Thoracic aorta (tissue), 2 donors: ENCODE measurements at regions not wholly inside any gene's neighbourhood (a gene's known extent, or its start where the extent isn't known, plus 50 kb on each side); places are given as distances from the start of the nearest gene placed in this dataset.

Experiments used
- ATAC-seq: fragments of 150-250 bp; one replicate; pipeline ENCODE4 v1.8.0; 2017; ENCODE audit warnings: low read depth; ENCODE audit not compliant: insufficient number of reproducible peaks, low FRiP score
- DNase-seq: peaks from one replicate; pipeline ENCODE4 v3.0.0-alpha.2; 2020; ENCODE audit warnings: low spot score
- H3K27ac ChIP-seq, 2 donors: fragments of 200-600 bp; sonication (generic); 1 replicate in 1 of 2; 2 replicates in 1 of 2; pipeline ENCODE4 v1.5.1; 2016; ENCODE audit warnings: mild to moderate bottlenecking in 2 of 2, moderate library complexity in 2 of 2
- H3K27me3 ChIP-seq: fragments of 200-600 bp; sonication (generic); replicated peaks from 2 replicates; pipeline ENCODE4 v1.6.0; 2016; ENCODE audit warnings: mild to moderate bottlenecking; ENCODE audit not compliant: insufficient read depth
- H3K36me3 ChIP-seq: fragments of 200-600 bp; sonication (generic); one replicate; pipeline ENCODE4 v1.5.1; 2016
- H3K4me1 ChIP-seq, 2 donors: fragments of 200-600 bp; sonication (generic); 1 replicate in 1 of 2; 2 replicates in 1 of 2; pipeline versions ENCODE4 v1.5.1 to v1.6.0; 2016; ENCODE audit warnings: low read depth in 2 of 2, mild to moderate bottlenecking in 1 of 2; ENCODE audit not compliant: control insufficient read depth in 1 of 2
- H3K4me3 ChIP-seq: fragments of 200-600 bp; sonication (generic); 2 replicates; pipeline ENCODE4 v1.5.1; 2016; ENCODE audit warnings: mild to moderate bottlenecking
- H3K9me3 ChIP-seq: fragments of 200-600 bp; sonication (generic); 2 replicates; pipeline ENCODE4 v1.5.1; 2016
- CTCF ChIP-seq: fragments of 200-600 bp; sonication (generic); IDR thresholded peaks from one replicate; pipeline ENCODE4 v1.5.1; 2019; ENCODE audit warnings: antibody characterized with exemption

- DNase-seq (no peak), ATAC-seq (no peak)
- Histone ChIP-seq H3K9me3 (no peaks in the 10 kb centered on the region), H3K27me3 (no peaks in the 10 kb centered on the region), H3K4me1 (peaks cover 0 to 7% of the 10 kb centered on the region in 2 donors), H3K4me3 (no peak overlapping the region), H3K36me3 (no peaks in the 10 kb centered on the region), H3K27ac (no peak overlapping the region)
- TF ChIP-seq CTCF: no peak
Observed at GRCh38 chr2:128394007-128394730, 75.5 kb upstream of the HS6ST1 start.

DNA sequence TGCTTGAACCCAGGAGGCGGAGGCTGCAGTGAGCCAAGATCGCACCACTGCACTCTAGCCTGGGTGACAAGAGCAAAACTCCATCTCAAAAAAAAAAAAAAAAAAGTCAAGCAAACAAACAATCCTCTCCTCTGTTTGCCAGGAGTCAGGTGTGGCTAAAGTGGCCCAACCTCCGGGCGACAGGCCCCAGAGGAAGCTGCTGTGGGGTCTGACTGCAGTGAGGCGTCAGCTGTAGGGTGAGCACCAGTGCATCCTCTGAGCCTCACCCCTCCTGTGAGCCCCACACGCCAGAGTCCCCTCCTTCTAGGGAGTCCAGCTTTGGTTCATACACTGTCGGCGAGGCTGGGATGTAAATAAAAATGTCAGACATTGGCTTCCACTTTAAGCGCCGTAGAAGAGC lies 76.5 kb upstream of the HS6ST1 start:
- Histone ChIP-seq H3K9me3 (no peaks in the 10 kb centered on the region), H3K4me1 (no peaks in the 10 kb centered on the region), H3K36me3 (no peaks in the 10 kb centered on the region), H3K27ac (no peak overlapping the region), H3K4me3 (no peak overlapping the region), H3K27me3 (no peaks in the 10 kb centered on the region)
- TF ChIP-seq CTCF: no peak
- ATAC-seq (no peak), DNase-seq (no peak)

DNA sequence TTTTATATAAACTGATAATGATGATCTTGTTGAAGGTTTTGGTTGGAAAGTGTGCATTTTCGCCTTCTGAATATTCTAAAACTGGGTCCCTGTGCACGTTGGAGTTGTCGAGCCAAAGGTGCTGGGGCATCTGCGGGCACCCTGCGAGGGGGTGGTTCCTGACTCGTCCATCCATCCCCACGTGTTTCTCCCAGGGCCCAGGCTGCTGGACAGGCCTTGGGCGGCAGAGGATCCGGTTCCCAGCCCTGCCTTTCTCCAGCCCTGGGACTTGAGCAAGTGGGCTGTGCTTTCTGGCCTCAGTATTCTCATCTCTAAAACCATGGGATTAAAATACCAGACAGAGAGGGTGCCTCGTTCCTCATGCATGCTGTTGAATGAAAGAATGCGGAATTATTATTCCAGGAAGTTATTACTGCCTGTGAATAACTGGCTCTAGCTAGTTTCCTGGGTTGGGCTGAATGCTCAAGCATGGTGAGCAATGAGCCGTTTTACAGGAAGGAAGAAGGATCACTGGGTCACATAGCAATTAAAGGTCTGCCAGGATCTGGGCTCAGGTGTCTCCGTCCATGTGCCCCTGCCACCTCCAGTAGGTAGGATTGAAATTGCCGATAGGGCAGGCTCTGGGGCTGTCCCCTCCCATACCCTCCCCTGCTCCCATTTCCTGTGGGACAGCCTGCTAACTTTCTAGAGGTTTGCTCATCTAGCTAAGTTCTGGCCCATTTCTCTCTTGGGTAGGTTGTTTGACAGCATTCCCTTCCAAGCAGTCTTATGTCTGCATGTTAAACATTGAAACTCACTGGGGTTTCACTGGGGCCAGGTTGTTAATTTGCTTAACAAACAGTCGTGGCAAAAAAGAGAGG lies 77.2 kb upstream of the HS6ST1 start:
- TF ChIP-seq CTCF: no peak
- Histone ChIP-seq H3K4me1 (no peaks in the 10 kb centered on the region), H3K36me3 (no peaks in the 10 kb centered on the region), H3K4me3 (no peak overlapping the region), H3K9me3 (no peaks in the 10 kb centered on the region), H3K27me3 (no peaks in the 10 kb centered on the region), H3K27ac (no peak overlapping the region)
- no peak for DNase-seq
- ATAC-seq: no peak

GRCh38 chr2:128396500-128396891 lies 77.8 kb upstream of the HS6ST1 start:
- Histone ChIP-seq H3K9me3 (no peaks in the 10 kb centered on the region), H3K4me1 (no peaks in the 10 kb centered on the region), H3K4me3 (no peak overlapping the region), H3K27ac (no peak overlapping the region), H3K36me3 (no peaks in the 10 kb centered on the region), H3K27me3 (no peaks in the 10 kb centered on the region)
- ATAC-seq (no peak), DNase-seq (no peak)
- TF ChIP-seq CTCF: no peak

DNA sequence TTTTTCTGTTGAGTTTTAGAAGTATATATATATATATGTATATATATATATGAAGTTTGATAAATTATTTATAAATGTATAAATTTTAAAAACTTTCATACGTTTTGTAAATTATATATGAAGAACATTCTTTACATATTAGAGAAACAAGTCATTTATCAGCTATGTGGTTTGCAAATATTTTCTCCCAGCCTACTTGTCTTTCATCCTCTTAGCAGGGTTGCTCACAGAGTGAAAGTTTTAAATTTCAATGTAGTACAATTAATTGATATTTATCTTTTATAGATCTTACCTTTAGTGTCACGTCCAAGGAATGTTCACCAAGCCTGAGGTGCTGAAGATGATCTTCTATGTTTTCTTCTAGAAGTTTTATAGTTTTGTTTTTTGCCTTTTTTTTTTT lies 78.3 kb upstream of the HS6ST1 start:
- H3K27me3 ChIP-seq: no peaks in the 10 kb centered on the region
- H3K9me3 ChIP-seq: no peaks in the 10 kb centered on the region
- no peak overlapping the region for H3K27ac ChIP-seq
- no peaks in the 10 kb centered on the region for H3K4me1 ChIP-seq
- H3K4me3 ChIP-seq: no peak overlapping the region
- no peak for TF ChIP-seq CTCF
- ATAC-seq: no peak
- DNase-seq: no peak
- no peaks in the 10 kb centered on the region for H3K36me3 ChIP-seq
